Skeletal muscle tissue (tissue), 3 donors: ENCODE measurements at regions not wholly inside any gene's neighbourhood (a gene's known extent, or its start where the extent isn't known, plus 50 kb on each side); places are given as distances from the start of the nearest gene placed in this dataset.

ENCODE experiments used
- H3K27ac ChIP-seq: one replicate; pipeline ENCODE4 v1.7.0; 2013; ENCODE audit warnings: mild to moderate bottlenecking, low read depth, low read length, inconsistent platforms
- H3K27me3 ChIP-seq, 3 donors: one replicate each; pipeline ENCODE4 v1.7.0; 2013; ENCODE audit warnings: low read length in 3 of 3; ENCODE audit not compliant: control insufficient read depth in 3 of 3, insufficient read depth in 3 of 3
- H3K36me3 ChIP-seq, 3 donors: one replicate each; pipeline ENCODE4 v1.7.0; 2013; ENCODE audit warnings: low read length in 3 of 3; ENCODE audit not compliant: control insufficient read depth in 3 of 3, insufficient read depth in 3 of 3
- H3K4me1 ChIP-seq, 3 donors: one replicate each; pipeline ENCODE4 v1.7.0; 2013; ENCODE audit warnings: low read length in 3 of 3, mild to moderate bottlenecking in 3 of 3; ENCODE audit not compliant: control insufficient read depth in 3 of 3, insufficient read depth in 3 of 3
- H3K4me3 ChIP-seq, 3 donors: one replicate each; pipeline ENCODE4 v1.7.0; 2013; ENCODE audit warnings: low read length in 3 of 3
- H3K9ac ChIP-seq, 3 donors: one replicate each; pipeline ENCODE4 v1.7.0; 2013; ENCODE audit warnings: low read length in 3 of 3, mild to moderate bottlenecking in 3 of 3, moderate library complexity in 2 of 3, low read depth in 1 of 3
- H3K9me3 ChIP-seq, 3 donors: one replicate each; pipeline ENCODE4 v1.7.0; 2013; ENCODE audit warnings: low read length in 3 of 3; ENCODE audit not compliant: control insufficient read depth in 3 of 3
- donor health status: Osteomylitis.

- Histone ChIP-seq H3K9me3 (no peaks in the 10 kb centered on the region), H3K9ac (no peak overlapping the region), H3K36me3 (no peaks in the 10 kb centered on the region), H3K27ac (no peak overlapping the region), H3K4me3 (no peak overlapping the region), H3K4me1 (peaks cover 6 to 15% (median 11%) of the 10 kb centered on the region in 3 donors), H3K27me3 (no peaks in the 10 kb centered on the region)
Measured at GRCh38 chr15:69893863-69894262, 203.9 kb downstream of the TLE3 start.

- no peak overlapping the region for H3K9ac ChIP-seq
- peaks cover 0 to 2% (median 0%) of the 10 kb centered on the region in 3 donors for H3K27me3 ChIP-seq
- no peak overlapping the region for H3K27ac ChIP-seq
- H3K4me1 ChIP-seq, result peaks cover 6 to 15% (median 11%) of the 10 kb centered on the region in 3 donors
- H3K36me3 ChIP-seq, result no peaks in the 10 kb centered on the region
- H3K9me3 ChIP-seq, result no peaks in the 10 kb centered on the region
- no peak overlapping the region for H3K4me3 ChIP-seq
Measured at GRCh38 chr15:69895202-69895601, 202.5 kb downstream of the TLE3 start.

GRCh38 chr15:69896606-69897005 lies 201.1 kb downstream of the TLE3 start:
- H3K4me1 ChIP-seq, result peaks cover 6 to 15% (median 11%) of the 10 kb centered on the region in 3 donors
- no peaks in the 10 kb centered on the region for H3K9me3 ChIP-seq
- H3K4me3 ChIP-seq, result no peak overlapping the region
- no peak overlapping the region for H3K27ac ChIP-seq
- H3K27me3 ChIP-seq, result peaks cover 0 to 4% (median 0%) of the 10 kb centered on the region in 3 donors
- H3K36me3 ChIP-seq, result no peaks in the 10 kb centered on the region
- H3K9ac ChIP-seq, result no peak overlapping the region

GRCh38 chr15:69897061-69897460 lies 200.7 kb downstream of the TLE3 start:
- no peaks in the 10 kb centered on the region for H3K36me3 ChIP-seq
- H3K4me1 ChIP-seq, result peaks cover 6 to 15% (median 11%) of the 10 kb centered on the region in 3 donors
- no peak overlapping the region for H3K9ac ChIP-seq
- no peak overlapping the region for H3K4me3 ChIP-seq
- no peaks in the 10 kb centered on the region for H3K9me3 ChIP-seq
- no peak overlapping the region for H3K27ac ChIP-seq
- H3K27me3 ChIP-seq, result peaks cover 0 to 6% (median 0%) of the 10 kb centered on the region in 3 donors

- H3K9me3 ChIP-seq, result no peaks in the 10 kb centered on the region
- peaks cover 6 to 15% (median 11%) of the 10 kb centered on the region in 3 donors for H3K4me1 ChIP-seq
- H3K9ac ChIP-seq, result no peak overlapping the region
- H3K27me3 ChIP-seq, result peaks cover 0 to 6% (median 0%) of the 10 kb centered on the region in 3 donors
- no peak overlapping the region for H3K27ac ChIP-seq
- no peaks in the 10 kb centered on the region for H3K36me3 ChIP-seq
- H3K4me3 ChIP-seq, result no peak overlapping the region
Measured at GRCh38 chr15:69897471-69898237, 200.1 kb downstream of the TLE3 start.

- no peak overlapping the region for H3K27ac ChIP-seq
- peaks cover 6 to 14% (median 11%) of the 10 kb centered on the region in 3 donors for H3K4me1 ChIP-seq
- no peaks in the 10 kb centered on the region for H3K9me3 ChIP-seq
- peaks cover 0 to 6% (median 0%) of the 10 kb centered on the region in 3 donors for H3K27me3 ChIP-seq
- H3K4me3 ChIP-seq, result no peak overlapping the region
- no peak overlapping the region for H3K9ac ChIP-seq
- H3K36me3 ChIP-seq, result no peaks in the 10 kb centered on the region
Measured at GRCh38 chr15:69898243-69898642, 199.5 kb downstream of the TLE3 start.

GRCh38 chr15:69902414-69903062 lies 195.2 kb downstream of the TLE3 start:
- H3K27ac ChIP-seq, result no peak overlapping the region
- no peak overlapping the region for H3K4me3 ChIP-seq
- no peaks in the 10 kb centered on the region for H3K4me1 ChIP-seq
- H3K36me3 ChIP-seq, result no peaks in the 10 kb centered on the region
- H3K9me3 ChIP-seq, result no peaks in the 10 kb centered on the region
- peaks cover 0 to 6% (median 0%) of the 10 kb centered on the region in 3 donors for H3K27me3 ChIP-seq
- no peak overlapping the region for H3K9ac ChIP-seq

- no peaks in the 10 kb centered on the region for H3K9me3 ChIP-seq
- no peak overlapping the region for H3K4me3 ChIP-seq
- peaks cover 0 to 6% (median 0%) of the 10 kb centered on the region in 3 donors for H3K27me3 ChIP-seq
Measured at GRCh38 chr15:69903470-69904469, 193.9 kb downstream of the TLE3 start.

GRCh38 chr15:69906256-69907185 lies 191.2 kb downstream of the TLE3 start:
- no peaks in the 10 kb centered on the region for H3K9me3 ChIP-seq
- H3K4me1 ChIP-seq, result no peaks in the 10 kb centered on the region
- no peak overlapping the region for H3K27ac ChIP-seq
- H3K9ac ChIP-seq, result no peak overlapping the region
- no peaks in the 10 kb centered on the region for H3K36me3 ChIP-seq
- H3K27me3 ChIP-seq, result peaks cover 0 to 2% (median 0%) of the 10 kb centered on the region in 3 donors
- H3K4me3 ChIP-seq, result no peak overlapping the region

More at GRCh38 chr15:69903470-69904469, 193.9 kb downstream of the TLE3 start:
- Histone ChIP-seq H3K27ac (no peak overlapping the region), H3K36me3 (no peaks in the 10 kb centered on the region), H3K4me1 (no peaks in the 10 kb centered on the region), H3K9ac (no peak overlapping the region)
